B cell (primary cell): ENCODE measurements at regions not wholly inside any gene's neighbourhood (a gene's known extent, or its start where the extent isn't known, plus 50 kb on each side); places are given as distances from the start of the nearest gene placed in this dataset.

Experiments
- ATAC-seq: fragments of 200-7000 bp; cut with Tn5 transposase; one replicate; pipeline ENCODE4 v1.10.0; 2021; ENCODE audit warnings: low read depth, mild to moderate bottlenecking, moderate number of reproducible peaks, moderate library complexity
- CTCF ChIA-PET: fragments of 350-600 bp; sonication (Branson Sonifier 250); formaldehyde crosslinking; loops from one replicate; lab custom pipeline; 2021; ENCODE audit warnings: antibody characterized with exemption, inconsistent platforms; lab: Charles Lee
- POLR2A ChIA-PET: fragments of 350-600 bp; sonication (Branson Sonifier 250); formaldehyde crosslinking; loops from one replicate; lab custom pipeline; 2021; ENCODE audit warnings: antibody characterized with exemption; lab: Charles Lee
- DNase-seq: peaks from one replicate; pipeline ENCODE4 v3.0.0; 2013
- H2AFZ ChIP-seq: 2 replicates; pipeline ENCODE4 v1.6.1; 2012; ENCODE audit warnings: mild to moderate bottlenecking, low read depth, low read length; ENCODE audit not compliant: insufficient read depth, poor library complexity, severe bottlenecking
- H3K27ac ChIP-seq, 2 donors: 1 replicate in 1 of 2; 2 replicates in 1 of 2; pipeline ENCODE4 v1.5.1; 2012 to 2013; ENCODE audit warnings: low read length in 2 of 2, mild to moderate bottlenecking in 2 of 2, moderate library complexity in 1 of 2
- H3K27me3 ChIP-seq, 4 experiments: fragments of 200-600 bp in 1 of 4; sonication (generic) in 1 of 4; replicated peaks in 1 of 4; 1 replicate in 2 of 4; 2 replicates in 2 of 4; pipeline versions ENCODE4 v1.6.1 to v1.7.0; 2013 to 2016; ENCODE audit warnings: low read length in 3 of 4, mild to moderate bottlenecking in 2 of 4, mixed read lengths in 1 of 4, moderate library complexity in 1 of 4; ENCODE audit not compliant: insufficient read depth in 4 of 4, control insufficient read depth in 3 of 4; ENCODE audit errors: control extremely low read depth in 1 of 4
- H3K36me3 ChIP-seq, 2 experiments: replicated peaks in 1 of 2; 1 replicate in 1 of 2; 2 replicates in 1 of 2; pipeline versions ENCODE4 v1.6.1 to v1.7.1; 2013; ENCODE audit warnings: low read length in 1 of 2; ENCODE audit not compliant: insufficient read depth in 2 of 2, control insufficient read depth in 1 of 2; ENCODE audit errors: control extremely low read depth in 1 of 2, extremely low read depth in 1 of 2
- H3K4me1 ChIP-seq, 2 donors: fragments of 200-600 bp in 1 of 2; sonication (generic) in 1 of 2; 1 replicate in 1 of 2; 2 replicates in 1 of 2; pipeline versions ENCODE4 v1.5.1 to v1.6.1; 2013 to 2017; ENCODE audit warnings: low read length in 2 of 2; ENCODE audit not compliant: control insufficient read depth in 2 of 2, insufficient read depth in 2 of 2
- H3K4me2 ChIP-seq: replicated peaks from 2 replicates; pipeline ENCODE3; 2012; ENCODE audit warnings: mild to moderate bottlenecking, low read depth, low read length; ENCODE audit not compliant: poor library complexity, severe bottlenecking
- H3K4me3 ChIP-seq, 5 experiments: fragments of 200-600 bp in 1 of 5; sonication (generic) in 1 of 5; 1 replicate in 3 of 5; 2 replicates in 2 of 5; pipeline versions ENCODE4 v1.5.1 to v1.7.0; 2011 to 2016; ENCODE audit warnings: low read length in 4 of 5, mild to moderate bottlenecking in 4 of 5, low read depth in 2 of 5, control low read depth in 1 of 5, moderate library complexity in 1 of 5; ENCODE audit not compliant: insufficient read depth in 1 of 5; ENCODE audit errors: control extremely low read depth in 1 of 5, extremely low read depth in 1 of 5
- H3K79me2 ChIP-seq: fragments of 200-600 bp; sonication (generic); one replicate; pipeline ENCODE4 v1.6.0; 2016; ENCODE audit warnings: low read length; ENCODE audit not compliant: control insufficient read depth, insufficient read depth
- H3K9ac ChIP-seq: fragments of 200-600 bp; sonication (generic); 2 replicates; pipeline ENCODE4 v1.6.1; 2017; ENCODE audit warnings: mild to moderate bottlenecking, low read length, moderate library complexity
- H3K9me3 ChIP-seq, 3 donors: one replicate each; pipeline versions ENCODE4 v1.6.1 to v1.7.1; 2013; ENCODE audit warnings: low read length in 2 of 3; ENCODE audit not compliant: control insufficient read depth in 2 of 3, insufficient read depth in 1 of 3; ENCODE audit errors: control extremely low read depth in 1 of 3
- H4K20me1 ChIP-seq: 2 replicates; pipeline ENCODE4 v1.6.0; 2012; ENCODE audit warnings: mild to moderate bottlenecking, low read length; ENCODE audit not compliant: insufficient read depth, control insufficient read depth, poor library complexity, severe bottlenecking
- H3K27ac Mint-ChIP-seq: one replicate; pipeline ENCODE4 v1.8.0; 2021; ENCODE audit warnings: mixed read lengths
- H3K27me3 Mint-ChIP-seq: one replicate; pipeline ENCODE4 v1.8.0; 2021; ENCODE audit warnings: mixed read lengths
- H3K4me1 Mint-ChIP-seq: one replicate; pipeline ENCODE4 v1.8.0; 2021; ENCODE audit warnings: mixed read lengths
- H3K4me3 Mint-ChIP-seq: one replicate; pipeline ENCODE4 v1.8.0; 2021; ENCODE audit warnings: mixed read lengths
- H3K9me3 Mint-ChIP-seq: one replicate; pipeline ENCODE4 v1.8.0; 2022; ENCODE audit warnings: mixed read lengths; ENCODE audit not compliant: insufficient read depth
- EZH2 ChIP-seq: IDR thresholded peaks from 2 replicates; pipeline ENCODE4 v1.6.1; 2012; ENCODE audit warnings: borderline replicate concordance, low read depth, mild to moderate bottlenecking, moderate library complexity, low read length; ENCODE audit not compliant: insufficient read depth, poor library complexity, severe bottlenecking
- WGBS: methylation state at CpG from one replicate; pipeline ENCODE4 v1.1.5; 2013; ENCODE audit warnings: missing lambda C conversion rate; ENCODE audit not compliant: insufficient coverage; 5-methylcytosine and 5-hydroxymethylcytosine counted together
- intact Hi-C: fragments of 100-400 bp; cut with micrococcal nuclease; formaldehyde crosslinking; loops from one replicate; pipeline ENCODE4 v1.10.0; 2022
- TF ChIP-seq, protein P1 (sequence below): fragments of 200-600 bp; IDR thresholded peaks from one replicate; pipeline ENCODE4 v1.8.0; 2022; ENCODE audit warnings: antibody characterized with exemption, mild to moderate bottlenecking

DNA sequence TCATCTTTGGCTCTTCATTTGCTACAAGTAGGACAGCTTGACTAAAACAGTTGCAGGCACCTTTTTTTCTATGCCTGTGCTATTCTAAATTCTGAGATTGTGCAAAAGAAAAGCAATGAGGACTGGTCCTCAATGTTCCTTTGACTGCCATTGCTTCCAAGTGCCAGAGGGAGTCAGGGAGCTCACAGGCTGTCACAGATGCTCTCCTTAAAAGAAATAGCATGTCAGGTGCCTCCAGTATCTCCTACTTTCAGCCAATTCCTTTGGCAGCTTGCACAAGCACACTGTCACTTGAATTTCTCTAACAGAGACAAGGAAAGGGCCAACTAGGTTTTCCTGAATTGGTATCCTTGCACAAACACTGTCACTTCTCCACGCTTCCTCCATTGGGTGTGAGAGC lies 228.2 kb downstream of the ADGRA3 start:
- no peaks in the 10 kb centered on the region for H3K36me3 ChIP-seq
- H3K4me2 ChIP-seq, result no peak overlapping the region
- H3K4me1 ChIP-seq, result no peaks in the 10 kb centered on the region
- no peak overlapping the region for H3K4me3 ChIP-seq
- intact Hi-C loops, result no loop called here
- CTCF ChIA-PET, result interaction anchor here (0.7 kb wide), 1 partner anchor 76 kb away, joined by 5 read pairs; no protein-coding TSS in a partner anchor
- no peaks in the 10 kb centered on the region for H4K20me1 ChIP-seq
- H3K27me3 Mint-ChIP-seq, result no peaks in the 10 kb centered on the region
- no peaks in the 10 kb centered on the region for H3K4me1 Mint-ChIP-seq
- no peak for ATAC-seq
- H2AFZ ChIP-seq, result no peak overlapping the region
- H3K9me3 ChIP-seq, result peaks cover 0 to 7% (median 0%) of the 10 kb centered on the region in 3 donors
- no peak overlapping the region for H3K4me3 Mint-ChIP-seq
- WGBS, result no CpG with 5 or more reads among the region's 1 CpG
- no peak overlapping the region for H3K27ac Mint-ChIP-seq
- POLR2A ChIA-PET, result no interaction called here
- H3K27ac ChIP-seq, result no peak overlapping the region
- no peak overlapping the region for H3K9ac ChIP-seq
- peaks cover 5% of the 10 kb centered on the region for H3K9me3 Mint-ChIP-seq
- TF ChIP-seq, protein P1, sequence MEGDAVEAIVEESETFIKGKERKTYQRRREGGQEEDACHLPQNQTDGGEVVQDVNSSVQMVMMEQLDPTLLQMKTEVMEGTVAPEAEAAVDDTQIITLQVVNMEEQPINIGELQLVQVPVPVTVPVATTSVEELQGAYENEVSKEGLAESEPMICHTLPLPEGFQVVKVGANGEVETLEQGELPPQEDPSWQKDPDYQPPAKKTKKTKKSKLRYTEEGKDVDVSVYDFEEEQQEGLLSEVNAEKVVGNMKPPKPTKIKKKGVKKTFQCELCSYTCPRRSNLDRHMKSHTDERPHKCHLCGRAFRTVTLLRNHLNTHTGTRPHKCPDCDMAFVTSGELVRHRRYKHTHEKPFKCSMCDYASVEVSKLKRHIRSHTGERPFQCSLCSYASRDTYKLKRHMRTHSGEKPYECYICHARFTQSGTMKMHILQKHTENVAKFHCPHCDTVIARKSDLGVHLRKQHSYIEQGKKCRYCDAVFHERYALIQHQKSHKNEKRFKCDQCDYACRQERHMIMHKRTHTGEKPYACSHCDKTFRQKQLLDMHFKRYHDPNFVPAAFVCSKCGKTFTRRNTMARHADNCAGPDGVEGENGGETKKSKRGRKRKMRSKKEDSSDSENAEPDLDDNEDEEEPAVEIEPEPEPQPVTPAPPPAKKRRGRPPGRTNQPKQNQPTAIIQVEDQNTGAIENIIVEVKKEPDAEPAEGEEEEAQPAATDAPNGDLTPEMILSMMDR, result no peak
- TF ChIP-seq EZH2, result no peak
- H3K27me3 ChIP-seq, result no peaks in the 10 kb centered on the region
- no peaks in the 10 kb centered on the region for H3K79me2 ChIP-seq
- no peak for DNase-seq

DNA sequence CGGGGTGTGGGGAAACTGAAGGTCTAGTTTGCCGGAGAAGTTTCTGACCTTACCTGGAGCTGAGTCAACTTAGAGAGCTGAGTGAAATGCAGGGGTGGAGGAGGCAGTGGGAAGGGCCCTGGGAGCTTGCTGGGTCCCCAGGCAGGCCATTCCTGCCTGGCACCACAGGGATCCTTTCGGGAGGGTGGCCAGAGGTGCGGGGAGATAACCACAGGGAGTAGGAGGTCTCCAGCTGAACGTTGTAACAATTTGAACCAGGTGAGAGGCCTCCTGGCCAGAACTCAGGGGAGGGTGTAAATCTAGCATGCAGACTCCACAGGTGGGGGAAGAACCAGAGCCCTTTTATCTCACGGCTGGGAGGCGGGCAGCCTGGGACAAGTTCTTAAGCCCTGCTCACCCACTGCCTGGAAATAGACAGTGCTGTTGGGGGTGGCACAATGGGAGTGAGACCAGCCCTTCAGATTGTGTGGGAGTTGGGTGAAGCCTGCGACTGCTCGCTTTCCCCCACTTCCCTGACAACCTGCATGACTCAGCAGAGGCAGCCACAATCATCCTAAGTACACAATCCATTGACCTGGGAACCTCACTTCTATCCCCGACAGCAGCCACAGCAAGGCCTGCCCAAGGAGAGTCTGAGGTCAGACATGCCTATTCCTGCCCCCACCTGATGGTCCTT lies 247.4 kb downstream of the ADGRA3 start:
- no peak for DNase-seq
- Mint-ChIP-seq H3K4me1 (no peaks in the 10 kb centered on the region), H3K9me3 (peaks cover 3% of the 10 kb centered on the region), H3K4me3 (no peak overlapping the region), H3K27ac (no peak overlapping the region), H3K27me3 (no peaks in the 10 kb centered on the region)
- no peaks in the 10 kb centered on the region for H3K36me3 ChIP-seq
- H3K4me1 ChIP-seq, result no peaks in the 10 kb centered on the region
- no peak overlapping the region for H3K9ac ChIP-seq
- no peak for TF ChIP-seq EZH2
- TF ChIP-seq, protein P1, result no peak
- H2AFZ ChIP-seq, result no peak overlapping the region
- ATAC-seq, result no peak
- H3K4me2 ChIP-seq, result no peak overlapping the region
- no peak overlapping the region for H3K27ac ChIP-seq
- H3K79me2 ChIP-seq, result no peaks in the 10 kb centered on the region
- ChIA-PET CTCF (no interaction called here), POLR2A (no interaction called here)
- 84% methylated on average over 7 of the region's 10 CpGs for WGBS
- H3K4me3 ChIP-seq, result no peak overlapping the region
- no peaks in the 10 kb centered on the region for H4K20me1 ChIP-seq
- intact Hi-C loops, result no loop called here
- peaks cover 0 to 9% (median 0%) of the 10 kb centered on the region in 3 donors for H3K9me3 ChIP-seq
- H3K27me3 ChIP-seq, result no peaks in the 10 kb centered on the region
